Type B pancreatic cell (in vitro differentiated cells): ENCODE measurements at regions not wholly inside any gene's neighbourhood (a gene's known extent, or its start where the extent isn't known, plus 50 kb on each side); places are given as distances from the start of the nearest gene placed in this dataset.

Experiments
- DNase-seq: peaks from one replicate; pipeline ENCODE4 v3.0.0; 2021; ENCODE audit warnings: mixed read lengths; ENCODE audit not compliant: unreplicated experiment; ENCODE audit errors: extremely low spot score
- H3K27ac Mint-ChIP-seq: 2 replicates; pipeline ENCODE4 v1.8.0; 2021; ENCODE audit warnings: mild to moderate bottlenecking, mixed read lengths
- H3K27me3 Mint-ChIP-seq: 2 replicates; pipeline ENCODE4 v1.8.0; 2021; ENCODE audit warnings: mixed read lengths
- H3K36me3 Mint-ChIP-seq: 2 replicates; pipeline ENCODE4 v1.8.0; 2021; ENCODE audit warnings: mixed read lengths
- H3K4me1 Mint-ChIP-seq: one replicate; pipeline ENCODE4 v1.8.0; 2021; ENCODE audit warnings: mixed read lengths; ENCODE audit not compliant: unreplicated experiment
- H3K4me3 Mint-ChIP-seq: 2 replicates; pipeline ENCODE4 v1.8.0; 2021; ENCODE audit warnings: mild to moderate bottlenecking, mixed read lengths
- H3K9me3 Mint-ChIP-seq: 2 replicates; pipeline ENCODE4 v1.8.0; 2021; ENCODE audit warnings: mixed read lengths
- CTCF ChIP-seq: fragments of 200-600 bp; sonication (generic); conservative IDR thresholded peaks from 2 replicates; pipeline ENCODE4 v1.5.0; 2021; ENCODE audit warnings: antibody characterized with exemption, mild to moderate bottlenecking

- Mint-ChIP-seq H3K27me3 (no peaks in the 10 kb centered on the region), H3K9me3 (peaks cover 23% of the 10 kb centered on the region), H3K4me1 (no peaks in the 10 kb centered on the region), H3K27ac (no peak overlapping the region), H3K36me3 (no peaks in the 10 kb centered on the region), H3K4me3 (no peak overlapping the region)
- TF ChIP-seq CTCF: no peak
- DNase-seq: no peak
These were observed 1508.5 kb upstream of the FLRT2 start for GRCh38 chr14:84021433-84021832.

GRCh38 chr14:84024231-84024820 is 1505.6 kb upstream of the FLRT2 start:
- Mint-ChIP-seq H3K36me3 (no peaks in the 10 kb centered on the region), H3K4me3 (no peak overlapping the region), H3K4me1 (no peaks in the 10 kb centered on the region), H3K27ac (no peak overlapping the region), H3K9me3 (peaks cover 23% of the 10 kb centered on the region), H3K27me3 (no peaks in the 10 kb centered on the region)
- DNase-seq: no peak
- no peak for TF ChIP-seq CTCF

- Mint-ChIP-seq H3K27me3 (no peaks in the 10 kb centered on the region), H3K27ac (no peak overlapping the region), H3K36me3 (no peaks in the 10 kb centered on the region), H3K4me1 (no peaks in the 10 kb centered on the region), H3K4me3 (no peak overlapping the region), H3K9me3 (peaks cover 23% of the 10 kb centered on the region)
- no peak for DNase-seq
- TF ChIP-seq CTCF: no peak
These were observed 1504.6 kb upstream of the FLRT2 start for GRCh38 chr14:84025106-84026012.

- Mint-ChIP-seq H3K27ac (no peak overlapping the region), H3K36me3 (no peaks in the 10 kb centered on the region), H3K4me3 (no peak overlapping the region), H3K9me3 (peaks cover 9% of the 10 kb centered on the region), H3K4me1 (no peaks in the 10 kb centered on the region), H3K27me3 (no peaks in the 10 kb centered on the region)
- no peak for DNase-seq
- no peak for TF ChIP-seq CTCF
These were observed 1502.6 kb upstream of the FLRT2 start for GRCh38 chr14:84027351-84027750.

GRCh38 chr14:84028080-84028604 is 1501.8 kb upstream of the FLRT2 start:
- H3K9me3 Mint-ChIP-seq: peaks cover 4% of the 10 kb centered on the region
- no peaks in the 10 kb centered on the region for H3K4me1 Mint-ChIP-seq
- no peak for TF ChIP-seq CTCF
- no peak overlapping the region for H3K4me3 Mint-ChIP-seq
- no peak overlapping the region for H3K27ac Mint-ChIP-seq
- no peak for DNase-seq
- H3K27me3 Mint-ChIP-seq: no peaks in the 10 kb centered on the region
- no peaks in the 10 kb centered on the region for H3K36me3 Mint-ChIP-seq
